OCI-LY1 (cell line): ENCODE measurements at regions not wholly inside any gene's neighbourhood (a gene's known extent, or its start where the extent isn't known, plus 50 kb on each side); places are given as distances from the start of the nearest gene placed in this dataset.

ENCODE experiments used
- H2AFZ ChIP-seq: fragments of 200-600 bp; sonication (generic), shearing (Covaris generic); 2 replicates; pipeline ENCODE4 v1.6.0; 2014; ENCODE audit warnings: antibody characterized with exemption, mild to moderate bottlenecking, low read length
- H3F3A ChIP-seq: fragments of 200-600 bp; sonication (generic), shearing (Covaris generic); 2 replicates; pipeline ENCODE4 v1.6.0; 2014; ENCODE audit warnings: mild to moderate bottlenecking, antibody characterized with exemption, low read length, moderate library complexity; ENCODE audit not compliant: insufficient read depth
- H3K27ac ChIP-seq: fragments of 200-600 bp; sonication (generic); 2 replicates; pipeline ENCODE4 v1.5.1; 2014; ENCODE audit warnings: low read length, mixed run types, mild to moderate bottlenecking, low read depth; ENCODE audit not compliant: poor library complexity, severe bottlenecking
- H3K27me3 ChIP-seq: fragments of 200-600 bp; sonication (generic); 2 replicates; pipeline ENCODE4 v1.6.0; 2014; ENCODE audit warnings: antibody characterized with exemption, mild to moderate bottlenecking, low read length, moderate library complexity; ENCODE audit not compliant: insufficient read depth
- H3K36me3 ChIP-seq: fragments of 200-600 bp; sonication (generic); 2 replicates; pipeline ENCODE4 v1.6.1; 2014; ENCODE audit warnings: mild to moderate bottlenecking, antibody characterized with exemption, low read length, moderate library complexity, mixed read lengths; ENCODE audit not compliant: insufficient read depth
- H3K4me1 ChIP-seq: fragments of 200-600 bp; sonication (generic); 2 replicates; pipeline ENCODE4 v1.5.1; 2014; ENCODE audit warnings: mild to moderate bottlenecking, low read length, moderate library complexity; ENCODE audit not compliant: insufficient read depth, severe bottlenecking
- H3K4me2 ChIP-seq: fragments of 200-600 bp; sonication (generic), shearing (Covaris generic); 2 replicates; pipeline ENCODE4 v1.6.1; 2014; ENCODE audit warnings: low read length
- H3K4me3 ChIP-seq: fragments of 200-600 bp; sonication (generic); 2 replicates; pipeline ENCODE4 v1.5.1; 2014; ENCODE audit warnings: low read length, low read depth, mild to moderate bottlenecking, mixed read lengths; ENCODE audit not compliant: poor library complexity, severe bottlenecking
- H3K79me2 ChIP-seq: fragments of 200-600 bp; shearing (Covaris generic); 2 replicates; pipeline ENCODE4 v1.6.1; 2016; ENCODE audit warnings: mixed run types, low read length, mixed read lengths; ENCODE audit not compliant: insufficient read depth
- H3K9ac ChIP-seq: fragments of 200-600 bp; sonication (generic), shearing (Covaris generic); 2 replicates; pipeline ENCODE4 v1.6.1; 2014; ENCODE audit warnings: mild to moderate bottlenecking, low read length, mixed read lengths
- H3K9me2 ChIP-seq: fragments of 200-600 bp; sonication (generic), shearing (Covaris generic); 2 replicates; pipeline ENCODE4 v1.6.1; 2014; ENCODE audit warnings: low read depth, mild to moderate bottlenecking, low read length, mixed read lengths
- H3K9me3 ChIP-seq: fragments of 200-600 bp; shearing (Covaris generic); 2 replicates; pipeline ENCODE4 v1.6.1; 2014; ENCODE audit warnings: low read length, mixed read lengths
- H4K20me1 ChIP-seq: fragments of 200-600 bp; sonication (generic), shearing (Covaris generic); 2 replicates; pipeline ENCODE4 v1.6.0; 2016; ENCODE audit warnings: mild to moderate bottlenecking, low read length; ENCODE audit not compliant: insufficient read depth
- CTCF ChIP-seq: fragments of 200-600 bp; sonication (generic), shearing (Covaris generic); IDR thresholded peaks from 2 replicates; pipeline ENCODE4 v1.5.1; 2017; ENCODE audit warnings: mild to moderate bottlenecking, antibody characterized with exemption, low read length, moderate library complexity, mixed read lengths
- EZH2 ChIP-seq: fragments of 200-600 bp; sonication (generic), shearing (Covaris generic); IDR thresholded peaks from 2 replicates; pipeline ENCODE4 v1.8.0; 2017; ENCODE audit warnings: borderline replicate concordance, mixed run types, mild to moderate bottlenecking, antibody characterized with exemption, low read length, moderate library complexity, mixed read lengths

GRCh38 chr7:79781716-79782115 lies 328.2 kb upstream of the MAGI2 start:
- no peak overlapping the region for H2AFZ ChIP-seq
- no peaks in the 10 kb centered on the region for H3K4me1 ChIP-seq
- H3F3A ChIP-seq, result no peaks in the 10 kb centered on the region
- no peaks in the 10 kb centered on the region for H3K79me2 ChIP-seq
- no peaks in the 10 kb centered on the region for H3K9me3 ChIP-seq
- no peaks in the 10 kb centered on the region for H3K36me3 ChIP-seq
- H3K4me2 ChIP-seq, result no peak overlapping the region
- TF ChIP-seq EZH2, result no peak
- TF ChIP-seq CTCF, result no peak
- H3K27ac ChIP-seq, result no peak overlapping the region
- H3K9me2 ChIP-seq, result no peaks in the 10 kb centered on the region
- no peak overlapping the region for H3K9ac ChIP-seq
- no peaks in the 10 kb centered on the region for H4K20me1 ChIP-seq
- no peak overlapping the region for H3K4me3 ChIP-seq
- H3K27me3 ChIP-seq, result no peaks in the 10 kb centered on the region

- Histone ChIP-seq H3K36me3 (no peaks in the 10 kb centered on the region), H3K9me3 (no peaks in the 10 kb centered on the region), H3K9ac (no peak overlapping the region), H4K20me1 (no peaks in the 10 kb centered on the region), H3K4me3 (no peak overlapping the region), H3F3A (no peaks in the 10 kb centered on the region), H3K9me2 (no peaks in the 10 kb centered on the region), H3K4me1 (no peaks in the 10 kb centered on the region), H3K27me3 (no peaks in the 10 kb centered on the region), H3K4me2 (no peak overlapping the region), H3K27ac (no peak overlapping the region), H3K79me2 (no peaks in the 10 kb centered on the region), H2AFZ (no peak overlapping the region)
- TF ChIP-seq EZH2, result no peak
- TF ChIP-seq CTCF, result no peak
These were observed 325.6 kb upstream of the MAGI2 start for GRCh38 chr7:79778786-79779770.

GRCh38 chr7:79775911-79776310 lies 322.4 kb upstream of the MAGI2 start:
- TF ChIP-seq EZH2, result no peak
- TF ChIP-seq CTCF, result no peak
- H3K9ac ChIP-seq, result no peak overlapping the region
- H4K20me1 ChIP-seq, result no peaks in the 10 kb centered on the region
- H3K9me3 ChIP-seq, result no peaks in the 10 kb centered on the region
- H3K4me2 ChIP-seq, result no peak overlapping the region
- H3K36me3 ChIP-seq, result no peaks in the 10 kb centered on the region
- H3K27ac ChIP-seq, result no peak overlapping the region
- no peaks in the 10 kb centered on the region for H3F3A ChIP-seq
- no peaks in the 10 kb centered on the region for H3K4me1 ChIP-seq
- no peak overlapping the region for H3K4me3 ChIP-seq
- H2AFZ ChIP-seq, result no peak overlapping the region
- no peaks in the 10 kb centered on the region for H3K9me2 ChIP-seq
- no peaks in the 10 kb centered on the region for H3K79me2 ChIP-seq
- H3K27me3 ChIP-seq, result no peaks in the 10 kb centered on the region
